Left lung (tissue), 4 donors: ENCODE measurements at regions not wholly inside any gene's neighbourhood (a gene's known extent, or its start where the extent isn't known, plus 50 kb on each side); places are given as distances from the start of the nearest gene placed in this dataset.

Source experiments
- ATAC-seq: fragments of 200-7000 bp; cut with Tn5 transposase; one replicate; pipeline ENCODE4 v1.9.1; 2020; ENCODE audit warnings: moderate library complexity
- DNase-seq, 4 donors: peaks; one replicate each; pipeline ENCODE4 v3.0.0-alpha.2; 2013 to 2020
- H3K27ac ChIP-seq, 2 donors: fragments of 200-600 bp; sonication (generic) in 1 of 2; one replicate each; pipeline versions ENCODE4 v1.5.0 to v1.8.0; 2020 to 2021
- H3K27me3 ChIP-seq, 2 donors: fragments of 200-600 bp; sonication (generic) in 1 of 2; one replicate each; pipeline versions ENCODE4 v1.5.0 to v1.8.0; 2020 to 2021
- H3K36me3 ChIP-seq, 2 donors: fragments of 200-600 bp; sonication (generic) in 1 of 2; one replicate each; pipeline versions ENCODE4 v1.5.0 to v1.8.0; 2020 to 2021
- H3K4me1 ChIP-seq, 2 donors: fragments of 200-600 bp; one replicate each; pipeline ENCODE4 v1.8.0; 2021
- H3K4me3 ChIP-seq, 2 donors: fragments of 200-600 bp; sonication (generic) in 1 of 2; one replicate each; pipeline versions ENCODE4 v1.5.0 to v1.8.0; 2020 to 2021; ENCODE audit warnings: mild to moderate bottlenecking in 1 of 2
- H3K9me3 ChIP-seq, 2 donors: fragments of 200-600 bp; sonication (generic) in 1 of 2; one replicate each; pipeline versions ENCODE4 v1.5.0 to v1.8.0; 2020 to 2021
- intact Hi-C, 2 donors: fragments of 100-400 bp; cut with DNase I; formaldehyde crosslinking; loops; one replicate each; pipeline versions ENCODE4 v1.11.2 to v1.14.2; 2022
- TF ChIP-seq, protein P1 (sequence below), 2 donors: fragments of 200-600 bp; sonication (generic) in 1 of 2; IDR thresholded peaks; one replicate each; pipeline versions ENCODE4 v1.5.0 to v1.8.0; 2021; ENCODE audit warnings: antibody characterized with exemption in 2 of 2
- donor health status: DM: no; HTN: yes; CAD: no.
- donor health status: DM: no; HTN: no; CAD: no.

DNA sequence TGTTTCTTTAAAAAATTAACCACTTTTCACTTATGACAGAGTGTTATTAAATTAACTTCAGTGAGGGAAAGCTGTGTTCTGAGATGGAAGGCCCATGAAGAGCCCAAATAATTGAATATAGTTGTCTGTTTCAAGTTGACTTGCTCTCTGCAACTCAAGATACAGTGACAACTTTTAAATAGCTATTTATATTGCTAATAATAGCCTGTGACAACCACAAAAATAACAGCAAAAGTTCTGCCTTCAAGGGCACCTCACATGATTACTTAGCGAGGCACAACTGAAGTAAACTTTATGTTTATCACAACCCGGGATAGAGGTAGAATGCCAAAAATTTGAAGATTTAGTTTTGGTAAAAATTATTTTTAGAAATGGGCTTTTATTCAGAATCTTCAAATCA, 167.3 kb upstream of the SCN7A start:
- Histone ChIP-seq H3K4me1 (no peaks in the 10 kb centered on the region), H3K9me3 (no peaks in the 10 kb centered on the region), H3K27me3 (no peaks in the 10 kb centered on the region), H3K36me3 (no peaks in the 10 kb centered on the region), H3K27ac (no peak overlapping the region), H3K4me3 (no peak overlapping the region)
- no peak for ATAC-seq
- TF ChIP-seq, protein P1, sequence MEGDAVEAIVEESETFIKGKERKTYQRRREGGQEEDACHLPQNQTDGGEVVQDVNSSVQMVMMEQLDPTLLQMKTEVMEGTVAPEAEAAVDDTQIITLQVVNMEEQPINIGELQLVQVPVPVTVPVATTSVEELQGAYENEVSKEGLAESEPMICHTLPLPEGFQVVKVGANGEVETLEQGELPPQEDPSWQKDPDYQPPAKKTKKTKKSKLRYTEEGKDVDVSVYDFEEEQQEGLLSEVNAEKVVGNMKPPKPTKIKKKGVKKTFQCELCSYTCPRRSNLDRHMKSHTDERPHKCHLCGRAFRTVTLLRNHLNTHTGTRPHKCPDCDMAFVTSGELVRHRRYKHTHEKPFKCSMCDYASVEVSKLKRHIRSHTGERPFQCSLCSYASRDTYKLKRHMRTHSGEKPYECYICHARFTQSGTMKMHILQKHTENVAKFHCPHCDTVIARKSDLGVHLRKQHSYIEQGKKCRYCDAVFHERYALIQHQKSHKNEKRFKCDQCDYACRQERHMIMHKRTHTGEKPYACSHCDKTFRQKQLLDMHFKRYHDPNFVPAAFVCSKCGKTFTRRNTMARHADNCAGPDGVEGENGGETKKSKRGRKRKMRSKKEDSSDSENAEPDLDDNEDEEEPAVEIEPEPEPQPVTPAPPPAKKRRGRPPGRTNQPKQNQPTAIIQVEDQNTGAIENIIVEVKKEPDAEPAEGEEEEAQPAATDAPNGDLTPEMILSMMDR (IDR thresholded peaks at IDR 0.05) = no peak
- DNase-seq = no peak
- intact Hi-C loops = no loop called here

DNA sequence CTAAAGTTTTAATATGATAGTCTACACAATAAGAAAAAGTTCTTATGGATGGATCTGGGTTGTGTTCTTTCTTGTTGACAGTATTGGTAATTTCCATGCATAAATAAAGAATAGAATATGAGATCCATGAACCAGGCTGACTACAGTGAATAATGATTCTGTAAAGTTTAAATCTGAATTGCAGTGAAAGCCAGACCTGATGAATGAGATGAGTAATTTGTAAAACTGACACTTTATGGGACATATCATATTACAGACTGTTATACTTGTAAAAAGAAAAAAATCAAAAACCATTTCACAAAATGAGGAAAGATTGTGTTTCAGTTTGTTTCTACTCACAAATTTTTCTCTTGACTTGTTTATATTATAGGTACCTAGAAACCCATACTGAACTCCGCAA, 164.9 kb upstream of the SCN7A start:
- no peaks in the 10 kb centered on the region for H3K27me3 ChIP-seq
- DNase-seq (no peak), ATAC-seq (no peak)
- no peak overlapping the region for H3K4me3 ChIP-seq
- no peaks in the 10 kb centered on the region for H3K4me1 ChIP-seq
- H3K27ac ChIP-seq = no peak overlapping the region
- no peaks in the 10 kb centered on the region for H3K36me3 ChIP-seq
- TF ChIP-seq, protein P1 (IDR thresholded peaks at IDR 0.05) = no peak
- no peaks in the 10 kb centered on the region for H3K9me3 ChIP-seq
- intact Hi-C loops = no loop called here

DNA sequence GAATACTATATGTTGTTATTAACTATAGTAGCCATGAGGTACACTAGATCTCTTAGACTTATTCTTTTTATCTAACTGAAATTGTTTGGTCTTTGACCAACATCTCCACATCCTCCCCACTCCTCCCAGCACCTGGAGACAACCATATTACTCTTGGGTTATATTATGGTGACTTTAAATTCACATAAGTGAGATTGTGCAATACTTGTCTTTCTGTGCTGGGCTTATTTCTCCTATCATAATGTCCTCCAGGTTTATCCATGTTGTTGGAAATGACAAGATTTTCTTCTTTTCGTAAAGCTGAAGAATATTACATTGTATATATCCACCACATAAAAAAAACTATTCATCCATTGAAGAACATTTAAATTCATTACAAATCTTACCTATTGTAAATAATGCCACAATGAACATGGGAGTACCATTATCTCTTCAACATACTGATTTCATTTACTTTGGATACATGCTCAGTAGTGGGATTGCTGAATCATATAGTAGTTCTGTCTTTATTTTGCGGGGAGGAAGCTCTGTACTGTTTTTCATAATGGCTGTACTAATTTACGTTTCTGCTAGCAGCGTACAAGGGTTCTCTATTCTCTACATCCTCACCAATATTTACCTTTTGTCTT, 159.2 kb upstream of the SCN7A start:
- intact Hi-C loops = no loop called here

DNA sequence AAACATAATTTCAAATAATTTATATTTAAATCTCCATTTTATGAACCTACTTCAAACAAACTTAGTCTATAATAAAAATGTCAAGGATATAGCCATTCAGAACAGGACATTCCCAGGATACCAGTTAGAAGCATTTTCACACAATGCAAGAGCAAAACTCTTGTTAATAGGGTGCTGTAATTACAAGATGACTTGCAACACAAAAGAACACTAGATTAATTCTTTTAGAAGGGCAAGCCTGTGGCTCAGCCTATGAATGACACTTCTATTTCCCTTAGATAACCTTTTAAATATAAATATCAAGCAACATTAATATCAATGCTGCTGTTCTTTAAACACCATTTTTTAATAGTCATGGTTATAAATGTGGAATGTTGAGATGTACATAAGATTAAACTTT, 157.9 kb upstream of the SCN7A start:
- TF ChIP-seq, protein P1 (IDR thresholded peaks at IDR 0.05) = no peak
- Histone ChIP-seq H3K27ac (no peak overlapping the region), H3K4me1 (no peaks in the 10 kb centered on the region), H3K9me3 (no peaks in the 10 kb centered on the region), H3K36me3 (no peaks in the 10 kb centered on the region), H3K27me3 (no peaks in the 10 kb centered on the region), H3K4me3 (no peak overlapping the region)
- DNase-seq (no peak), ATAC-seq (no peak)
- intact Hi-C loops = no loop called here

More for the DNA sequence above, 159.2 kb upstream of the SCN7A start:
- H3K9me3 ChIP-seq = no peaks in the 10 kb centered on the region
- H3K4me1 ChIP-seq = no peaks in the 10 kb centered on the region
- H3K4me3 ChIP-seq = no peak overlapping the region
- ATAC-seq (no peak), DNase-seq (no peak)
- no peaks in the 10 kb centered on the region for H3K36me3 ChIP-seq
- H3K27ac ChIP-seq = no peak overlapping the region
- no peaks in the 10 kb centered on the region for H3K27me3 ChIP-seq
- TF ChIP-seq, protein P1 (IDR thresholded peaks at IDR 0.05) = no peak

DNA sequence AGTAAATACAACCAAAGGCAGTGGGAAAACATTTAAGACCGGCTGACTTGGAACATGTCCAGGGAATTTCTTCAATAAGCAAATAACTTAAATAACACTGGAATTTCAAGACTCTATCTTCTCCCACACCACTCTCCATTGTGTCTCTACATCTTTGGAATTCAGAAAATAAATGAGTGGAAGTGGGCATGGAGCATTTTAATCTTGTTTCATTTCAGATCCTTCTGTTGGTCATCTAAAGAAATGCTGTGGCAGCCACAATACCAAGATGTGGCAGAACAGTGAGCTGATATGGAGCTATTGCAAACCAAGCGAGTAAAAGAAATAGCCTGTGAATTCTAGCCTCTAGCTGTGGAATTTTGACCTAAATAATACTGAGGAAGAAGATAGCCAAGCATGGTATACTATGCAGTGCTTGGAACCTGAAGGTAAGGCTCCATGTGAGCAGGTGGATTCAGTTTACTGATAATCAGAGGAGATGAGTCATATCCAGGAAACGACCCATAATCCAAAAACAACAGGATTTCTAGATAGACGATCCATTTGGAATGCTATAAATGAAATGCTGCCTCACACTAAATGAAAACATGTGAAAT, 157.1 kb upstream of the SCN7A start:
- Histone ChIP-seq H3K4me3 (no peak overlapping the region), H3K9me3 (no peaks in the 10 kb centered on the region), H3K27ac (no peak overlapping the region), H3K4me1 (no peaks in the 10 kb centered on the region), H3K27me3 (no peaks in the 10 kb centered on the region), H3K36me3 (no peaks in the 10 kb centered on the region)
- DNase-seq = peak in 1 of 4 donors; percentile 30
- TF ChIP-seq, protein P1 (IDR thresholded peaks at IDR 0.05) = no peak
- intact Hi-C loops = no loop called here
- ATAC-seq = no peak
